Tibial nerve (tissue), 4 donors: ENCODE measurements at regions not wholly inside any gene's neighbourhood (a gene's known extent, or its start where the extent isn't known, plus 50 kb on each side); places are given as distances from the start of the nearest gene placed in this dataset.

Experiments
- CTCF ChIP-seq, 5 experiments: fragments of 200-600 bp in 3 of 5; fragments of 450-650 bp in 2 of 5; sonication (generic) in 3 of 5; IDR thresholded peaks; one replicate each; pipeline ENCODE4 v1.5.1; 2016 to 2019; ENCODE audit warnings: antibody characterized with exemption in 5 of 5, mild to moderate bottlenecking in 3 of 5, moderate library complexity in 2 of 5
- EP300 ChIP-seq, 2 donors: sonication (generic); formaldehyde crosslinking; IDR thresholded peaks; one replicate each; pipeline ENCODE4 v1.6.1; 2017; ENCODE audit warnings: antibody characterized with exemption in 2 of 2, mild to moderate bottlenecking in 1 of 2
- POLR2A ChIP-seq, 2 donors: fragments of 450-650 bp; IDR thresholded peaks; one replicate each; pipeline ENCODE4 v1.6.1; 2017; ENCODE audit warnings: antibody characterized with exemption in 2 of 2, mild to moderate bottlenecking in 2 of 2, moderate library complexity in 2 of 2

DNA sequence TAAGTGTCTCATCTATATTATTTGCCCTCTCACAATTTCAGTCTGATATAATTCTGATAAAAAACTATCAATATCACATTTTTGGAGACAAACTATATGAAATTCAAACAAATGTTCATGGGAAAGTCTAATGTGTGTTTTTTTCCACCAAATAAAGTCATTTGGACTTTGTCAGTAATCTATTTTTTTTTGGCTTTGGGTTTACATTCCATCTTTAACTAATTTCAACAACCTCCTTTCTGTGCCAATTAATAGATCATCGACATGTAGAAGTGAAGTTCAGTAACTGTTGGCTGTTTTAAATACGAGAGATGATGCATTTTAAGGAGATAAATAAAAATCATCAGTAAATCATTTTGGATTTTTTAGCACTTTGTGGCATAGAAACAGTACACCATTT, 1623.0 kb upstream of the ACVR2A start:
- no peak for TF ChIP-seq CTCF (IDR thresholded peaks at IDR 0.05)
- no peak for TF ChIP-seq POLR2A (IDR thresholded peaks at IDR 0.05)
- TF ChIP-seq EP300 (IDR thresholded peaks at IDR 0.05) = no peak
